Prostate gland (tissue), 2 donors: ENCODE measurements at regions not wholly inside any gene's neighbourhood (a gene's known extent, or its start where the extent isn't known, plus 50 kb on each side); places are given as distances from the start of the nearest gene placed in this dataset.
"Not testable (repeated sequence)": the region's sequence is repeated elsewhere in the genome, so short reads cannot be mapped to it uniquely, and the experiment has no call there.

Source experiments
- DNase-seq: peaks from one replicate; pipeline ENCODE4 v3.0.0-alpha.2; 2019; ENCODE audit warnings: low spot score
- H3K27ac ChIP-seq, 2 donors: fragments of 200-600 bp; sonication (generic); 2 replicates each; pipeline ENCODE4 v1.5.1; 2017 to 2019
- H3K27me3 ChIP-seq: fragments of 200-600 bp; sonication (generic); replicated peaks from 2 replicates; pipeline ENCODE4 v1.5.1; 2019; ENCODE audit not compliant: insufficient read depth
- H3K36me3 ChIP-seq, 2 donors: fragments of 200-600 bp; sonication (generic); 1 replicate in 1 of 2; 2 replicates in 1 of 2; pipeline versions ENCODE4 v1.5.1 to v1.8.1; 2017 to 2019
- H3K4me1 ChIP-seq: fragments of 200-600 bp; sonication (generic); replicated peaks from 2 replicates; pipeline ENCODE4 v1.5.1; 2019
- H3K4me3 ChIP-seq, 2 donors: fragments of 200-600 bp; sonication (generic); 2 replicates each; pipeline ENCODE4 v1.5.1; 2017 to 2019
- H3K9me3 ChIP-seq: fragments of 200-600 bp; sonication (generic); 2 replicates; pipeline ENCODE4 v1.5.1; 2017
- CTCF ChIP-seq, 4 experiments: fragments of 200-600 bp in 2 of 4; fragments of 450-650 bp in 2 of 4; sonication (generic) in 2 of 4; IDR thresholded peaks; 1 replicate in 3 of 4; 2 replicates in 1 of 4; pipeline ENCODE4 v1.5.1; 2016 to 2019; ENCODE audit warnings: antibody characterized with exemption in 4 of 4, mild to moderate bottlenecking in 2 of 4, moderate library complexity in 2 of 4
- POLR2A ChIP-seq: fragments of 450-650 bp; IDR thresholded peaks from one replicate; pipeline ENCODE4 v1.6.1; 2016; ENCODE audit warnings: antibody characterized with exemption, mild to moderate bottlenecking
- POLR2AphosphoS5 ChIP-seq: sonication (generic); formaldehyde crosslinking; IDR thresholded peaks from one replicate; pipeline ENCODE4 v1.6.1; 2017; ENCODE audit warnings: antibody characterized with exemption
- WGBS: methylation state at CpG from one replicate; pipeline ENCODE4 v1.1.5; 2018; 5-methylcytosine and 5-hydroxymethylcytosine counted together
- intact Hi-C: fragments of 100-400 bp; cut with DNase I; formaldehyde crosslinking; loops from one replicate; pipeline ENCODE4 v1.14.2; 2022

DNA sequence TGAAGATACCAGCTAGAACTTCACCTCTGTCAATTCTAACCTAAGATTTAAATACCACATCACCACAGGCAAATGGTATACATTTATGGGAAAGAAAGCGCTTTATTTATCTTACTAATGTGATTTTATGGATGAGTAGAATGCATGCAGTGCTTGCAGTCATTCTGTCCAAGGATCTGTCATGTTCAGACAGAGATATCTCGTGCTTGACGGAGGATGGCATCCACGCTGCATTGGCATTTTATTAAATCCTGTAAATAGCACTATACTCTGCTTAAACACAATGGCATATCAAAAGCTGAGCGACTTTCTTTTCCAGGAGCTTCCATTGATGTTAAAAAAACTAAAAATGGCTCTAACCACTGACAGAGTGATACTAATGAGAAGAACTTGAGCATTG lies 133.7 kb upstream of the CAV2 start:
- intact Hi-C loops: no loop called here
- TF ChIP-seq POLR2A: no peak
- TF ChIP-seq POLR2AphosphoS5: no peak
- no peak for TF ChIP-seq CTCF (IDR thresholded peaks at IDR 0.05)
- 75% methylated on average over 5 of the region's 5 CpGs for WGBS
- Histone ChIP-seq H3K9me3 (no peaks in the 10 kb centered on the region), H3K4me3 (no peak overlapping the region), H3K27me3 (no peaks in the 10 kb centered on the region), H3K36me3 (no peaks in the 10 kb centered on the region), H3K4me1 (no peaks in the 10 kb centered on the region), H3K27ac (no peak overlapping the region)
- DNase-seq: no peak

DNA sequence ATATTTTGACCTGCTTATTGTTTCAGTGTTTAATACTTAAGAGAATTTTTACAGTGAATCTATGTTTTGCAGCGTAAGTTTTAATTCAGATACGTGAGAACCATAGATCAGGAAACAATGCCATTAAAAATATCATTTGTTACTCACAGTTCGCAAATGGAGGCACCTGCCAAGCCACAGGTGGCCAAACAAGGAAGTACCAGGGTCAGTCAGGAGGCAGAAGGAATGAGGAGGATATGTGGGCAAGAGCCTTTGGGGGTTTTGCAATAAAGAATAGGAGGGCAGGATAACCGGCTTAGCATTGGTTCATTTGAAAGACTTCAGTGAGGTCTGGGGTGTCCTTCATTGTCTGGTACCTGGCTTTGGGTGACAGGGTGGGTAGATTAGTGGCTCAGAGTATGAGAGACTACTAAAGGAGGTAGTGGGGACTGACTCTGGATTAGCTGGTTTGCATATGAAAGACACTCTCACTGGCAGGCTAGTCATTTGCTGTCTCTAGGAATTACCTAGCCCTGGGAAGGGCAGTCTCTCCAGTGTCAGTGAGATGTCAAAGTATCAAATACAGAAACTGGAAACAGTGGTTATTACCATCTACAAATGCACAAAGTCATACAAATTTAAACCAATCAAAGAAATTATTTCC lies 132.2 kb upstream of the CAV2 start:
- H3K4me3 ChIP-seq: no peak overlapping the region
- intact Hi-C loops: no loop called here
- H3K27me3 ChIP-seq: no peaks in the 10 kb centered on the region
- H3K9me3 ChIP-seq: no peaks in the 10 kb centered on the region
- WGBS: 80% methylated on average over 4 of the region's 4 CpGs
- TF ChIP-seq POLR2A (no peak), POLR2AphosphoS5 (no peak), CTCF (IDR thresholded peaks at IDR 0.05) (no peak)
- H3K36me3 ChIP-seq: no peaks in the 10 kb centered on the region
- no peaks in the 10 kb centered on the region for H3K4me1 ChIP-seq
- H3K27ac ChIP-seq: no peak overlapping the region
- DNase-seq: no peak

GRCh38 chr7:116368965-116369364 lies 130.6 kb upstream of the CAV2 start:
- Histone ChIP-seq H3K27ac (no peak overlapping the region), H3K36me3 (no peaks in the 10 kb centered on the region), H3K9me3 (no peaks in the 10 kb centered on the region), H3K4me1 (no peaks in the 10 kb centered on the region), H3K27me3 (no peaks in the 10 kb centered on the region), H3K4me3 (no peak overlapping the region)
- intact Hi-C loops: no loop called here
- no peak for TF ChIP-seq POLR2A
- TF ChIP-seq POLR2AphosphoS5: no peak
- TF ChIP-seq CTCF (IDR thresholded peaks at IDR 0.05): no peak
- WGBS: 55% methylated on average over 2 of the region's 2 CpGs
- DNase-seq: no peak

- H3K27me3 ChIP-seq, H3K4me1 ChIP-seq, H3K36me3 ChIP-seq, H3K9me3 ChIP-seq, intact Hi-C loops, H3K27ac ChIP-seq, DNase-seq, H3K4me3 ChIP-seq: not testable (repeated sequence)
- WGBS: 91% methylated on average over 7 of the region's 7 CpGs
These were observed 128.0 kb upstream of the CAV2 start for GRCh38 chr7:116371536-116371935.

GRCh38 chr7:116373229-116373628 lies 126.3 kb upstream of the CAV2 start:
- H3K36me3 ChIP-seq, H3K9me3 ChIP-seq, H3K4me3 ChIP-seq, H3K27ac ChIP-seq, DNase-seq, intact Hi-C loops, H3K27me3 ChIP-seq, H3K4me1 ChIP-seq: not testable (repeated sequence)
- WGBS: 94% methylated on average over 2 of the region's 3 CpGs

- 96% methylated on average over 2 of the region's 2 CpGs for WGBS
- no peak overlapping the region for H3K4me3 ChIP-seq
- no peak overlapping the region for H3K27ac ChIP-seq
- no peaks in the 10 kb centered on the region for H3K36me3 ChIP-seq
- intact Hi-C loops: no loop called here
- no peak for DNase-seq
- H3K27me3 ChIP-seq: no peaks in the 10 kb centered on the region
- TF ChIP-seq CTCF (IDR thresholded peaks at IDR 0.05) (no peak), POLR2A (no peak), POLR2AphosphoS5 (no peak)
- H3K4me1 ChIP-seq: no peaks in the 10 kb centered on the region
- no peaks in the 10 kb centered on the region for H3K9me3 ChIP-seq
These were observed 121.8 kb upstream of the CAV2 start for GRCh38 chr7:116377721-116378120.
